Panc1 (cell line): ENCODE measurements at regions not wholly inside any gene's neighbourhood (a gene's known extent, or its start where the extent isn't known, plus 50 kb on each side); places are given as distances from the start of the nearest gene placed in this dataset.

Source experiments
- ATAC-seq: fragments of 200-7000 bp; cut with Tn5 transposase; 2 replicates; pipeline ENCODE4 v1.9.1; 2020; ENCODE audit warnings: mild to moderate bottlenecking, moderate library complexity
- BruUV-seq: library from RNA; stranded (reverse); fragments of 400-500 nt; replicated peaks from 2 replicates; lab custom pipeline; 2021; lab: Mats Ljungman, UMichigan
- CTCF ChIA-PET: fragments of 300-600 bp; sonication (Branson Sonifier 250); formaldehyde crosslinking; loops from one replicate; lab custom pipeline; 2022; ENCODE audit warnings: antibody characterized with exemption; lab: Charles Lee
- POLR2A ChIA-PET: fragments of 300-600 bp; sonication (Branson Sonifier 250); formaldehyde crosslinking; loops from one replicate; lab custom pipeline; 2022; ENCODE audit warnings: antibody characterized with exemption; lab: Charles Lee
- DNase-seq: peaks from one replicate; pipeline ENCODE4 v3.0.0-alpha.2; 2010; ENCODE audit warnings: low read depth, low spot score
- H3K27ac ChIP-seq: 2 replicates; pipeline ENCODE4 v1.5.1; 2011; ENCODE audit warnings: mild to moderate bottlenecking, low read length, inconsistent platforms
- H3K27me3 ChIP-seq: fragments of 200-500 bp; sonication (Bioruptor generic); 2 replicates; pipeline ENCODE4 v1.6.0; 2014; ENCODE audit warnings: low read length, inconsistent platforms; ENCODE audit not compliant: control insufficient read depth, insufficient read depth
- H3K36me3 ChIP-seq: fragments of 200-500 bp; sonication (Bioruptor generic); 2 replicates; pipeline ENCODE4 v1.5.1; 2014; ENCODE audit warnings: inconsistent platforms, mild to moderate bottlenecking, low read length, moderate library complexity; ENCODE audit not compliant: control insufficient read depth, insufficient read depth
- H3K4me1 ChIP-seq: 2 replicates; pipeline ENCODE4 v1.5.1; 2011; ENCODE audit warnings: inconsistent platforms, mild to moderate bottlenecking, low read length, moderate library complexity; ENCODE audit not compliant: control insufficient read depth, insufficient read depth
- H3K4me3 ChIP-seq, 2 experiments: 2 replicates each; pipeline ENCODE4 v1.5.1; 2011 to 2012; ENCODE audit warnings: low read depth in 2 of 2, low read length in 2 of 2, mild to moderate bottlenecking in 2 of 2, inconsistent platforms in 1 of 2, moderate library complexity in 1 of 2
- H3K9me3 ChIP-seq: fragments of 200-500 bp; sonication (Bioruptor generic); 2 replicates; pipeline ENCODE4 v1.5.1; 2014; ENCODE audit warnings: low read depth, mild to moderate bottlenecking, inconsistent platforms, low read length, moderate library complexity; ENCODE audit not compliant: control insufficient read depth, insufficient read depth
- CTCF ChIP-seq: fragments of 450-650 bp; IDR thresholded peaks from 2 replicates; pipeline ENCODE4 v1.5.1; 2017; ENCODE audit warnings: mild to moderate bottlenecking
- POLR2AphosphoS5 ChIP-seq: IDR thresholded peaks from 2 replicates; pipeline ENCODE4 v1.6.1; 2012; ENCODE audit warnings: mild to moderate bottlenecking, low read depth, low read length, moderate library complexity
- REST ChIP-seq, 2 experiments: IDR thresholded peaks; 2 replicates each; pipeline ENCODE4 v1.6.1; 2011 to 2012; ENCODE audit warnings: low read depth in 2 of 2, control low read depth in 1 of 2, low read length in 1 of 2, mild to moderate bottlenecking in 1 of 2, moderate library complexity in 1 of 2; ENCODE audit not compliant: insufficient read depth in 1 of 2
- SIN3A ChIP-seq: IDR thresholded peaks from 2 replicates; pipeline ENCODE4 v1.6.1; 2012; ENCODE audit warnings: low read depth, mild to moderate bottlenecking, low read length, moderate library complexity, borderline replicate concordance; ENCODE audit not compliant: insufficient read depth
- TCF7L2 ChIP-seq: IDR thresholded peaks from 2 replicates; pipeline ENCODE4 v1.6.1; 2011; ENCODE audit warnings: mild to moderate bottlenecking, low read depth, low read length, inconsistent platforms
- in situ Hi-C: cut with HindIII; loops from 2 replicates; pipeline ENCODE4 v1.10.0; 2016; ENCODE audit warnings: low sequenced_read_pairs, low pct_unique_long_range_greater_than_20kb
- intact Hi-C: fragments of 100-400 bp; cut with micrococcal nuclease; formaldehyde crosslinking; loops from one replicate; pipeline ENCODE4 v1.10.0; 2022; ENCODE audit not compliant: unreplicated experiment

DNA sequence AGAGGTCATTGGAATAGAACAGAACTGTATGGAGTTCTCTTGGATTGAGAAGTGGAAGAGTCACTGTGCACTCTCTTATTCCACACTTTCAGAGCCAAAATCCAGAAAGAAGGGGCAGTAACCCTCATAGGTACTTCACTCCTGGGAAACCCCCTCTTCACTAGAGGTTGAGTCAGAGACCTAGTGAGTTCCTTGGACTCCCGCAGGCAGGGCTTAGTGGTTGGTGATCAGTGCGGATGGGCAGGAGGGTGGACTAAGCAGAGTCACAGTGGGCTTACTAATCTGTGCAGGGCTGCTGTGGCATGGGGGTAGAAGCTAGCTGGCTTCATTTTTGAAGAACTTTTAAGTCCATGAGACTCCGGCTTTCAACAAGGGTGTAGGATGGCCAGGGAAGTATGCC, 95.0 kb upstream of the MLN start:
- no peak for DNase-seq
- no peak overlapping the region for H3K27ac ChIP-seq
- no peaks in the 10 kb centered on the region for H3K9me3 ChIP-seq
- no peaks in the 10 kb centered on the region for H3K27me3 ChIP-seq
- CTCF ChIA-PET = no interaction called here
- TF ChIP-seq SIN3A = no peak
- TF ChIP-seq CTCF = no peak
- TF ChIP-seq TCF7L2 = no peak
- TF ChIP-seq REST (IDR thresholded peaks at IDR 0.05; ENCODE audit: insufficient read depth in 1 of 2, low read depth in 2 of 2, low read length in 1 of 2) = no peak
- no peak for TF ChIP-seq POLR2AphosphoS5
- POLR2A ChIA-PET = no interaction called here
- H3K4me3 ChIP-seq = no peak overlapping the region
- in situ Hi-C loops = no loop called here
- no peaks in the 10 kb centered on the region for H3K4me1 ChIP-seq
- intact Hi-C loops = no loop called here
- no peaks in the 10 kb centered on the region for H3K36me3 ChIP-seq
- ATAC-seq = no peak
- BruUV-seq = no TSS peak

DNA sequence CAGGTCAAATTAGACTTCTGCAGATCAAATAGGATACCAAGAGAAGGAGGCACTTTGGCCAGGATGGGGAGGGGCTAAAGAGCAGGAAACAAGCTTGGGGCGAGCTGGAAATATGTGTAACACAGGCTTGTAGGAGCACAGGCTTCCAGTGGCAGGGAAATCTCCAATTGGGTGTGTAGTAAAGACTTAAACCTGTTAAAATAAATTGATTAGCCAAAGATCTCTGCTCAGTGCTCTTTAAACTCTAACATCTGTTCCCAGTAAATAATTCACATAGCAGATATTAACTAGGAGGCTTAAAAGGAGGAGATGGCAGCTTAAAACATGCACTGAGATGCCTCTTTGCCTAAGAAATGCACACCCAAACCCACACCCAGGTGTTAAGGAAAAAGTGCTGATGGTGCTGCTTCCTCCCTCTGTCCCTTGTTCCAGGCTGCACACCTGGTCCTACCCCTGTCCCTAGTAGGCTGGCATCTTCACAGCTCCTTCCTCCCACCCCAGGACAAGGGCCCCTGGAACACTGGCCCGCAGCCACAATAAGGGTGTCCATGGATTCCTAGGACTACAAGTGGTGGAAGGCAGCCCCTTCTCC, 93.5 kb upstream of the MLN start:
- no TSS peak for BruUV-seq
- no peaks in the 10 kb centered on the region for H3K27me3 ChIP-seq
- no peaks in the 10 kb centered on the region for H3K36me3 ChIP-seq
- in situ Hi-C loops = no loop called here
- no peak overlapping the region for H3K4me3 ChIP-seq
- TF ChIP-seq CTCF (no peak), TCF7L2 (no peak), REST (IDR thresholded peaks at IDR 0.05; ENCODE audit: insufficient read depth in 1 of 2, low read depth in 2 of 2, low read length in 1 of 2) (no peak), POLR2AphosphoS5 (no peak), SIN3A (no peak)
- ChIA-PET CTCF (no interaction called here), POLR2A (interaction anchor here (0.6 kb wide), 1 partner anchor 47 kb away, joined by 3 read pairs; no protein-coding TSS in a partner anchor)
- intact Hi-C loops = no loop called here
- no peaks in the 10 kb centered on the region for H3K9me3 ChIP-seq
- no peak for ATAC-seq
- no peaks in the 10 kb centered on the region for H3K4me1 ChIP-seq
- H3K27ac ChIP-seq = no peak overlapping the region
- no peak for DNase-seq
